ENCODE measurements at regions not wholly inside any gene's neighbourhood (a gene's known extent, or its start where the extent isn't known, plus 50 kb on each side); places are given as distances from the start of the nearest gene placed in this dataset.

DNA sequence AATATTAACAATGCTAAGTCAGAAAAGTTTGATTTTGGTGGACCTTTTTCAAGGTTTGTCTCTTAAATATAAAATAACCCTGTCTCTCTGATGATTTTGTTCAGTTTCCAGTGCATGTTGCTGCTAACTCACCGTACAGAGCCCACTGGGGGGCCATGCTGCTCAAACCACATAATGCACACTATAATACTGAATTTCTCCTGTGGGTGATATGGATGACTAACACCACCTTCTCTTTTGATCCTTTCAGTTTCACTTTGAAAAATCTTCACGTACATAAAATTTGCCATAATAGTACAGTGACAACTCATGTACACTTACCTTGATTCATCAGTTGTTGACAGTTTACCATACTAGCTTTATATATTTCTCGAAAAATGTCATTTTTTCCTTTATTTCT lies 506.6 kb upstream of the MAN1A1 start:
- H3K36me3 ChIP-seq (ENCODE audit: control insufficient read depth in 2 of 2, insufficient read depth in 1 of 2, low read length in 2 of 2), result no peaks in the 10 kb centered on the region
- no peak overlapping the region for H3K4me3 ChIP-seq (ENCODE audit: low read depth, low read length)
- TF ChIP-seq ZNF202 (tag by site-specific recombination; IDR thresholded peaks at IDR 0.05; ENCODE audit: borderline replicate concordance), result no peak
- TF ChIP-seq, protein P1, sequence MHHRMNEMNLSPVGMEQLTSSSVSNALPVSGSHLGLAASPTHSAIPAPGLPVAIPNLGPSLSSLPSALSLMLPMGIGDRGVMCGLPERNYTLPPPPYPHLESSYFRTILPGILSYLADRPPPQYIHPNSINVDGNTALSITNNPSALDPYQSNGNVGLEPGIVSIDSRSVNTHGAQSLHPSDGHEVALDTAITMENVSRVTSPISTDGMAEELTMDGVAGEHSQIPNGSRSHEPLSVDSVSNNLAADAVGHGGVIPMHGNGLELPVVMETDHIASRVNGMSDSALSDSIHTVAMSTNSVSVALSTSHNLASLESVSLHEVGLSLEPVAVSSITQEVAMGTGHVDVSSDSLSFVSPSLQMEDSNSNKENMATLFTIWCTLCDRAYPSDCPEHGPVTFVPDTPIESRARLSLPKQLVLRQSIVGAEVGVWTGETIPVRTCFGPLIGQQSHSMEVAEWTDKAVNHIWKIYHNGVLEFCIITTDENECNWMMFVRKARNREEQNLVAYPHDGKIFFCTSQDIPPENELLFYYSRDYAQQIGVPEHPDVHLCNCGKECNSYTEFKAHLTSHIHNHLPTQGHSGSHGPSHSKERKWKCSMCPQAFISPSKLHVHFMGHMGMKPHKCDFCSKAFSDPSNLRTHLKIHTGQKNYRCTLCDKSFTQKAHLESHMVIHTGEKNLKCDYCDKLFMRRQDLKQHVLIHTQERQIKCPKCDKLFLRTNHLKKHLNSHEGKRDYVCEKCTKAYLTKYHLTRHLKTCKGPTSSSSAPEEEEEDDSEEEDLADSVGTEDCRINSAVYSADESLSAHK (tag by site-specific recombination; IDR thresholded peaks at IDR 0.05), result no peak
- TF ChIP-seq, protein P2, sequence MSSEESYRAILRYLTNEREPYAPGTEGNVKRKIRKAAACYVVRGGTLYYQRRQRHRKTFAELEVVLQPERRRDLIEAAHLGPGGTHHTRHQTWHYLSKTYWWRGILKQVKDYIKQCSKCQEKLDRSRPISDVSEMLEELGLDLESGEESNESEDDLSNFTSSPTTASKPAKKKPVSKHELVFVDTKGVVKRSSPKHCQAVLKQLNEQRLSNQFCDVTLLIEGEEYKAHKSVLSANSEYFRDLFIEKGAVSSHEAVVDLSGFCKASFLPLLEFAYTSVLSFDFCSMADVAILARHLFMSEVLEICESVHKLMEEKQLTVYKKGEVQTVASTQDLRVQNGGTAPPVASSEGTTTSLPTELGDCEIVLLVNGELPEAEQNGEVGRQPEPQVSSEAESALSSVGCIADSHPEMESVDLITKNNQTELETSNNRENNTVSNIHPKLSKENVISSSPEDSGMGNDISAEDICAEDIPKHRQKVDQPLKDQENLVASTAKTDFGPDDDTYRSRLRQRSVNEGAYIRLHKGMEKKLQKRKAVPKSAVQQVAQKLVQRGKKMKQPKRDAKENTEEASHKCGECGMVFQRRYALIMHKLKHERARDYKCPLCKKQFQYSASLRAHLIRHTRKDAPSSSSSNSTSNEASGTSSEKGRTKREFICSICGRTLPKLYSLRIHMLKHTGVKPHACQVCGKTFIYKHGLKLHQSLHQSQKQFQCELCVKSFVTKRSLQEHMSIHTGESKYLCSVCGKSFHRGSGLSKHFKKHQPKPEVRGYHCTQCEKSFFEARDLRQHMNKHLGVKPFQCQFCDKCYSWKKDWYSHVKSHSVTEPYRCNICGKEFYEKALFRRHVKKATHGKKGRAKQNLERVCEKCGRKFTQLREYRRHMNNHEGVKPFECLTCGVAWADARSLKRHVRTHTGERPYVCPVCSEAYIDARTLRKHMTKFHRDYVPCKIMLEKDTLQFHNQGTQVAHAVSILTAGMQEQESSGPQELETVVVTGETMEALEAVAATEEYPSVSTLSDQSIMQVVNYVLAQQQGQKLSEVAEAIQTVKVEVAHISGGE (tag by site-specific recombination; conservative IDR thresholded peaks at IDR 0.05; ENCODE audit: low read depth), result no peak
- TF ChIP-seq ZNF366 (tag by site-specific recombination; conservative IDR thresholded peaks at IDR 0.05), result no peak
- no peak for TF ChIP-seq TCF7L2 (IDR thresholded peaks at IDR 0.05; ENCODE audit: borderline replicate concordance, low read depth, low read length)
- no peaks in the 10 kb centered on the region for H3K9me3 ChIP-seq (ENCODE audit: control insufficient read depth, insufficient read depth, low read depth, low read length)
- no peaks in the 10 kb centered on the region for H3K4me1 ChIP-seq (ENCODE audit: control insufficient read depth, insufficient read depth, low read length)
- POLR2A ChIA-PET, result no interaction called here
- no peak overlapping the region for H3K27ac ChIP-seq (ENCODE audit: extremely low read depth, low read depth, low read length)
- CTCF ChIA-PET, result interaction anchor here (0.8 kb wide), 1 partner anchor 33 kb away, joined by 3 read pairs; no protein-coding TSS in a partner anchor

DNA sequence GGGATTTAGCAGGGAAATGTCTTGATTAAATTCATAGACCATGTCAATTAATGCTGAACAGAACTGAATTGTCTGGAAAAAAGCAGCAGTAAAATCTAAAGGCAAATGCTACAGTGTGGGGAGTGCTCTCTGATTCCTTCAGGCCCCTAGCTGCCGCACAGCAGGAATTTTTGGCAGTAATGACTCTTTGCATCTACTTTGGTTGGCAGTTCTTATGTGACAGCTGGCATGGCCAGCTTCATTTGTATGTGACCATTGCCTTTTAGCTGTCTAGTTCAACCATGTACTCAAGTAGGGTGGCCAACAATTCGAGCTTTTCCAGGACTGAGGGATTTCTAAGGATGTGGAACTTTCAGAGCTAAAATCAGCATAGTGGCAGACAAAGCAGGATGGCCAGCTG lies 499.1 kb upstream of the MAN1A1 start:
- CTCF ChIA-PET, result no interaction called here
- Histone ChIP-seq H3K9me3 (ENCODE audit: control insufficient read depth, insufficient read depth, low read depth, low read length) (no peaks in the 10 kb centered on the region), H3K27ac (ENCODE audit: extremely low read depth, low read depth, low read length) (no peak overlapping the region), H3K36me3 (ENCODE audit: control insufficient read depth in 2 of 2, insufficient read depth in 1 of 2, low read length in 2 of 2) (no peaks in the 10 kb centered on the region), H3K4me1 (ENCODE audit: control insufficient read depth, insufficient read depth, low read length) (no peaks in the 10 kb centered on the region), H3K4me3 (ENCODE audit: low read depth, low read length) (no peak overlapping the region)
- no peak for TF ChIP-seq ZNF843 (tag by site-specific recombination; IDR thresholded peaks at IDR 0.05)
- no peak for TF ChIP-seq ZNF529 (tag by site-specific recombination; IDR thresholded peaks at IDR 0.05; ENCODE audit: insufficient replicate concordance)
- TF ChIP-seq ZNF600 (tag by site-specific recombination; IDR thresholded peaks at IDR 0.05), result no peak
- TF ChIP-seq FEZF1 (tag by site-specific recombination; IDR thresholded peaks at IDR 0.05), result no peak
- TF ChIP-seq, protein P3, sequence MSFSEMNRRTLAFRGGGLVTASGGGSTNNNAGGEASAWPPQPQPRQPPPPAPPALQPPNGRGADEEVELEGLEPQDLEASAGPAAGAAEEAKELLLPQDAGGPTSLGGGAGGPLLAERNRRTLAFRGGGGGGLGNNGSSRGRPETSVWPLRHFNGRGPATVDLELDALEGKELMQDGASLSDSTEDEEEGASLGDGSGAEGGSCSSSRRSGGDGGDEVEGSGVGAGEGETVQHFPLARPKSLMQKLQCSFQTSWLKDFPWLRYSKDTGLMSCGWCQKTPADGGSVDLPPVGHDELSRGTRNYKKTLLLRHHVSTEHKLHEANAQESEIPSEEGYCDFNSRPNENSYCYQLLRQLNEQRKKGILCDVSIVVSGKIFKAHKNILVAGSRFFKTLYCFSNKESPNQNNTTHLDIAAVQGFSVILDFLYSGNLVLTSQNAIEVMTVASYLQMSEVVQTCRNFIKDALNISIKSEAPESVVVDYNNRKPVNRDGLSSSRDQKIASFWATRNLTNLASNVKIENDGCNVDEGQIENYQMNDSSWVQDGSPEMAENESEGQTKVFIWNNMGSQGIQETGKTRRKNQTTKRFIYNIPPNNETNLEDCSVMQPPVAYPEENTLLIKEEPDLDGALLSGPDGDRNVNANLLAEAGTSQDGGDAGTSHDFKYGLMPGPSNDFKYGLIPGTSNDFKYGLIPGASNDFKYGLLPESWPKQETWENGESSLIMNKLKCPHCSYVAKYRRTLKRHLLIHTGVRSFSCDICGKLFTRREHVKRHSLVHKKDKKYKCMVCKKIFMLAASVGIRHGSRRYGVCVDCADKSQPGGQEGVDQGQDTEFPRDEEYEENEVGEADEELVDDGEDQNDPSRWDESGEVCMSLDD (tag by site-specific recombination; IDR thresholded peaks at IDR 0.05), result no peak
- TF ChIP-seq, protein P4, sequence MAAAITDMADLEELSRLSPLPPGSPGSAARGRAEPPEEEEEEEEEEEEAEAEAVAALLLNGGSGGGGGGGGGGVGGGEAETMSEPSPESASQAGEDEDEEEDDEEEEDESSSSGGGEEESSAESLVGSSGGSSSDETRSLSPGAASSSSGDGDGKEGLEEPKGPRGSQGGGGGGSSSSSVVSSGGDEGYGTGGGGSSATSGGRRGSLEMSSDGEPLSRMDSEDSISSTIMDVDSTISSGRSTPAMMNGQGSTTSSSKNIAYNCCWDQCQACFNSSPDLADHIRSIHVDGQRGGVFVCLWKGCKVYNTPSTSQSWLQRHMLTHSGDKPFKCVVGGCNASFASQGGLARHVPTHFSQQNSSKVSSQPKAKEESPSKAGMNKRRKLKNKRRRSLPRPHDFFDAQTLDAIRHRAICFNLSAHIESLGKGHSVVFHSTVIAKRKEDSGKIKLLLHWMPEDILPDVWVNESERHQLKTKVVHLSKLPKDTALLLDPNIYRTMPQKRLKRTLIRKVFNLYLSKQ (tag by site-specific recombination; IDR thresholded peaks at IDR 0.05; ENCODE audit: borderline replicate concordance), result no peak
- TF ChIP-seq ZNF530 (tag by site-specific recombination; IDR thresholded peaks at IDR 0.05; ENCODE audit: low read depth), result no peak
- POLR2A ChIA-PET, result no interaction called here

Data from HEK293 (cell line).